CD4-positive, CD25-positive, alpha-beta regulatory T cell (primary cell): ENCODE measurements at regions not wholly inside any gene's neighbourhood (a gene's known extent, or its start where the extent isn't known, plus 50 kb on each side); places are given as distances from the start of the nearest gene placed in this dataset.

Source experiments
- ATAC-seq, 2 donors: fragments of 150-1000 bp; cut with Tn5 transposase; one replicate each; pipeline ENCODE4 v1.10.0; 2021; ENCODE audit warnings: low read depth in 2 of 2, moderate number of reproducible peaks in 2 of 2, moderate library complexity in 1 of 2
- DNase-seq, 3 donors: peaks; one replicate each; pipeline versions ENCODE4 v3.0.0 to v3.0.0-alpha.2; 2012 to 2022; ENCODE audit warnings: mixed read lengths in 1 of 3
- H3K27ac ChIP-seq: one replicate; pipeline ENCODE4 v1.7.0; 2013; ENCODE audit warnings: mild to moderate bottlenecking, low read length; ENCODE audit not compliant: insufficient read depth, poor library complexity, severe bottlenecking
- H3K27me3 ChIP-seq: one replicate; pipeline ENCODE4 v1.7.0; 2013; ENCODE audit warnings: low read length; ENCODE audit not compliant: control insufficient read depth, insufficient read depth
- H3K36me3 ChIP-seq: one replicate; pipeline ENCODE4 v1.7.0; 2013; ENCODE audit warnings: mild to moderate bottlenecking, low read length, moderate library complexity; ENCODE audit not compliant: control insufficient read depth, insufficient read depth
- H3K4me1 ChIP-seq: 2 replicates; pipeline ENCODE4 v1.7.0; 2013; ENCODE audit warnings: mild to moderate bottlenecking, low read length; ENCODE audit not compliant: insufficient read depth, control insufficient read depth, poor library complexity, severe bottlenecking
- H3K4me3 ChIP-seq: one replicate; pipeline ENCODE4 v1.7.0; 2013; ENCODE audit warnings: low read depth, mild to moderate bottlenecking, low read length, moderate library complexity
- H3K9me3 ChIP-seq, 2 experiments: 1 replicate in 1 of 2; 2 replicates in 1 of 2; pipeline ENCODE4 v1.7.0; 2013; ENCODE audit warnings: low read length in 2 of 2, mild to moderate bottlenecking in 1 of 2, moderate library complexity in 1 of 2; ENCODE audit not compliant: control insufficient read depth in 2 of 2
- H3K27ac Mint-ChIP-seq, 3 donors: one replicate each; pipeline ENCODE4 v1.8.0; 2020 to 2022; ENCODE audit warnings: mild to moderate bottlenecking in 3 of 3, mixed read lengths in 3 of 3, moderate library complexity in 2 of 3
- H3K27me3 Mint-ChIP-seq: one replicate; pipeline ENCODE4 v1.8.0; 2022; ENCODE audit warnings: mild to moderate bottlenecking, mixed read lengths
- H3K36me3 Mint-ChIP-seq: one replicate; pipeline ENCODE4 v1.8.0; 2020; ENCODE audit warnings: mixed read lengths
- H3K4me1 Mint-ChIP-seq, 4 donors: one replicate each; pipeline ENCODE4 v1.8.0; 2020 to 2022; ENCODE audit warnings: mixed read lengths in 4 of 4, mild to moderate bottlenecking in 1 of 4
- H3K4me3 Mint-ChIP-seq, 4 donors: one replicate each; pipeline ENCODE4 v1.8.0; 2020 to 2022; ENCODE audit warnings: mild to moderate bottlenecking in 4 of 4, mixed read lengths in 4 of 4, moderate library complexity in 3 of 4
- H3K9me3 Mint-ChIP-seq, 7 donors: one replicate each; pipeline ENCODE4 v1.8.0; 2020 to 2022; ENCODE audit warnings: mixed read lengths in 7 of 7, mild to moderate bottlenecking in 3 of 7, moderate library complexity in 2 of 7

DNA sequence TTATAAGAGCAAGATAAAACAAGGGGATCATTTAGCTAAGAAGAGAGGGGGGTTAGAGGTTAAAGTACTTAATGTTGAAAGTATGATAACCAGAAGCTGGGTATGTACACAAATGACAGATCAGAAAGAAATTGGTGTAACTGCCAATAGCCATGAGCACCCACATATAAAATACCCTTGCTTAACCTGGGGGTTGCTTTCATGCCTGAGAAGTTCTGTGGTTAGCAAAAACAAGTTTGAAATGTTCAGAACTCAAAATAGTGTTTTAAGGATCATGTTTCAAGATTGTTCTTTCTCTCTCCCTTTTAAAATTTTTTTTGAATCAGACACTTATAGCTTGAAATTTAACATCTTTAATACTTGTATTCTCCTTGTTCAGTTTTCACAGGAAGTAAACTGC lies 321.4 kb upstream of the GBE1 start:
- Histone ChIP-seq H3K27me3 (no peaks in the 10 kb centered on the region), H3K36me3 (no peaks in the 10 kb centered on the region), H3K4me1 (no peaks in the 10 kb centered on the region), H3K27ac (no peak overlapping the region), H3K9me3 (no peaks in the 10 kb centered on the region), H3K4me3 (no peak overlapping the region)
- Mint-ChIP-seq H3K4me1 (no peaks in the 10 kb centered on the region), H3K9me3 (peaks cover 0 to 2% (median 0%) of the 10 kb centered on the region in 7 donors), H3K27ac (no peak overlapping the region), H3K27me3 (no peaks in the 10 kb centered on the region), H3K36me3 (no peaks in the 10 kb centered on the region), H3K4me3 (no peak overlapping the region)
- DNase-seq: no peak
- ATAC-seq: no peak

- Mint-ChIP-seq H3K9me3 (peaks cover 0 to 3% (median 0%) of the 10 kb centered on the region in 7 donors), H3K27ac (no peak overlapping the region), H3K27me3 (no peaks in the 10 kb centered on the region), H3K4me1 (no peaks in the 10 kb centered on the region), H3K4me3 (no peak overlapping the region), H3K36me3 (no peaks in the 10 kb centered on the region)
- DNase-seq: no peak
- H3K9me3 ChIP-seq: no peaks in the 10 kb centered on the region
- ATAC-seq: no peak
- no peaks in the 10 kb centered on the region for H3K36me3 ChIP-seq
- H3K27ac ChIP-seq: no peak overlapping the region
- no peaks in the 10 kb centered on the region for H3K27me3 ChIP-seq
- no peaks in the 10 kb centered on the region for H3K4me1 ChIP-seq
- H3K4me3 ChIP-seq: no peak overlapping the region
Observed at GRCh38 chr3:82081351-82081750, 319.9 kb upstream of the GBE1 start.

- no peak for ATAC-seq
Observed at GRCh38 chr3:82080792-82081191, 319.3 kb upstream of the GBE1 start.

DNA sequence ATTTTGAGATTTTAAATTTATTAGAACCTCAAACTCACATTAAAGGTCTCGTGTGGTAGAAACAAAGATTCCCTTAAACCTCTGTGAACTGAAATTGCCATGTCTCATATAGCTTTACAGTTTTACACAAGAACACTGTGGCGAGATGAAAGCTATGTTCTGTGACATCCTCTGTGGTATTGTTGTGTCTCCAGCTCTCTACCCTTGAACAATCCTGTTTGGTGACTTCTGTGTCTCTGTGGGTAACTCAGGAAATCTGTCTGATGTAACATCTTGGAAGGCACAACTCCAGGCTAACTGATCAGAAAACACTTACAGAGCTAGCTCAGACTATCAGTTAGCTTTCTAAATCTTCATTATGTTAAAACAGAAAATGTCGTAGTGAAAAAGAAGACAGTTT lies 318.8 kb upstream of the GBE1 start:
- Mint-ChIP-seq H3K36me3 (no peaks in the 10 kb centered on the region), H3K27me3 (no peaks in the 10 kb centered on the region), H3K9me3 (peaks cover 0 to 3% (median 0%) of the 10 kb centered on the region in 7 donors), H3K4me3 (no peak overlapping the region), H3K27ac (no peak overlapping the region), H3K4me1 (no peaks in the 10 kb centered on the region)
- DNase-seq: no peak
- H3K27me3 ChIP-seq: no peaks in the 10 kb centered on the region
- no peak overlapping the region for H3K4me3 ChIP-seq
- H3K4me1 ChIP-seq: no peaks in the 10 kb centered on the region
- no peaks in the 10 kb centered on the region for H3K9me3 ChIP-seq
- H3K27ac ChIP-seq: no peak overlapping the region
- no peak for ATAC-seq
- no peaks in the 10 kb centered on the region for H3K36me3 ChIP-seq

More at GRCh38 chr3:82080792-82081191, 319.3 kb upstream of the GBE1 start:
- Histone ChIP-seq H3K4me1 (no peaks in the 10 kb centered on the region), H3K4me3 (no peak overlapping the region), H3K27ac (no peak overlapping the region), H3K9me3 (no peaks in the 10 kb centered on the region), H3K27me3 (no peaks in the 10 kb centered on the region), H3K36me3 (no peaks in the 10 kb centered on the region)
- Mint-ChIP-seq H3K9me3 (peaks cover 0 to 3% (median 0%) of the 10 kb centered on the region in 7 donors), H3K4me1 (no peaks in the 10 kb centered on the region), H3K27ac (no peak overlapping the region), H3K27me3 (no peaks in the 10 kb centered on the region), H3K4me3 (no peak overlapping the region), H3K36me3 (no peaks in the 10 kb centered on the region)
- no peak for DNase-seq

GRCh38 chr3:82079335-82079890 lies 318.0 kb upstream of the GBE1 start:
- no peaks in the 10 kb centered on the region for H3K36me3 Mint-ChIP-seq
- peaks cover 0 to 3% (median 0%) of the 10 kb centered on the region in 7 donors for H3K9me3 Mint-ChIP-seq
- H3K4me3 Mint-ChIP-seq: no peak overlapping the region
- Histone ChIP-seq H3K27ac (no peak overlapping the region), H3K4me1 (no peaks in the 10 kb centered on the region), H3K27me3 (no peaks in the 10 kb centered on the region), H3K4me3 (no peak overlapping the region), H3K9me3 (no peaks in the 10 kb centered on the region), H3K36me3 (no peaks in the 10 kb centered on the region)
- no peaks in the 10 kb centered on the region for H3K4me1 Mint-ChIP-seq
- DNase-seq (no peak), ATAC-seq (no peak)
- no peaks in the 10 kb centered on the region for H3K27me3 Mint-ChIP-seq
- no peak overlapping the region for H3K27ac Mint-ChIP-seq

GRCh38 chr3:82078246-82078645 lies 316.8 kb upstream of the GBE1 start:
- Histone ChIP-seq H3K9me3 (no peaks in the 10 kb centered on the region), H3K27me3 (no peaks in the 10 kb centered on the region), H3K4me1 (no peaks in the 10 kb centered on the region), H3K27ac (no peak overlapping the region), H3K4me3 (no peak overlapping the region), H3K36me3 (no peaks in the 10 kb centered on the region)
- no peaks in the 10 kb centered on the region for H3K4me1 Mint-ChIP-seq
- ATAC-seq: no peak
- no peak overlapping the region for H3K4me3 Mint-ChIP-seq
- no peaks in the 10 kb centered on the region for H3K27me3 Mint-ChIP-seq
- peaks cover 0 to 3% (median 0%) of the 10 kb centered on the region in 7 donors for H3K9me3 Mint-ChIP-seq
- H3K36me3 Mint-ChIP-seq: no peaks in the 10 kb centered on the region
- no peak for DNase-seq
- H3K27ac Mint-ChIP-seq: no peak overlapping the region

GRCh38 chr3:82067420-82067819 lies 306.0 kb upstream of the GBE1 start:
- Histone ChIP-seq H3K27me3 (no peaks in the 10 kb centered on the region), H3K36me3 (no peaks in the 10 kb centered on the region), H3K4me3 (no peak overlapping the region), H3K27ac (no peak overlapping the region), H3K4me1 (no peaks in the 10 kb centered on the region), H3K9me3 (no peaks in the 10 kb centered on the region)
- no peak for ATAC-seq
- no peak for DNase-seq
- Mint-ChIP-seq H3K9me3 (peaks cover 0 to 8% (median 0%) of the 10 kb centered on the region in 7 donors), H3K4me3 (no peak overlapping the region), H3K27me3 (no peaks in the 10 kb centered on the region), H3K4me1 (no peaks in the 10 kb centered on the region), H3K36me3 (no peaks in the 10 kb centered on the region), H3K27ac (no peak overlapping the region)

DNA sequence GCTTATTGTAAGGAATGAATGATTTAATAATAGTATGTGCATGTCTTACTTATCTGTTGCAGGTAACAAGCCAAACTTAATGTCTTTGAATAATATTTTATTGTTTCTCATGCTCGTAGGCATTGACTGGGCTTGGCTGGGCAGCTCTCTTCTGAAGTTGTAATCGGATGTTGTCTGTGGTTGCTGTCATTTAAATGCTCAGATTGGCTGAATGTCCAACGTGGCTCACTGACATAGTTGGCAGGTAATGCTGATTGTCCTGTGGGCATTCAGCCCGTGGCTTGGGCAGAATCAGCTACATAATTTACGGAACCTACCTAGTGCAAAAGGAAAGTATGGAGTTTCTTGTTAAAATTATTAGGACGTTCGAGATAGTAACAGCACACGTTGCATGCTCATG lies 297.4 kb upstream of the GBE1 start:
- H3K36me3 ChIP-seq: no peaks in the 10 kb centered on the region
- no peak overlapping the region for H3K4me3 ChIP-seq
- H3K4me1 ChIP-seq: no peaks in the 10 kb centered on the region
- no peak for DNase-seq
- H3K27me3 Mint-ChIP-seq: no peaks in the 10 kb centered on the region
- H3K4me3 Mint-ChIP-seq: no peak overlapping the region
- H3K4me1 Mint-ChIP-seq: no peaks in the 10 kb centered on the region
- H3K36me3 Mint-ChIP-seq: no peaks in the 10 kb centered on the region
- H3K9me3 Mint-ChIP-seq: peaks cover 0 to 2% (median 0%) of the 10 kb centered on the region in 7 donors
- no peak for ATAC-seq
- H3K9me3 ChIP-seq: no peaks in the 10 kb centered on the region
- no peak overlapping the region for H3K27ac ChIP-seq
- H3K27me3 ChIP-seq: no peaks in the 10 kb centered on the region
- no peak overlapping the region for H3K27ac Mint-ChIP-seq
